GM19240 (cell line): ENCODE measurements at regions not wholly inside any gene's neighbourhood (a gene's known extent, or its start where the extent isn't known, plus 50 kb on each side); places are given as distances from the start of the nearest gene placed in this dataset.

Experiments
- DNase-seq: peaks from one replicate; pipeline ENCODE4 v3.0.0; 2011; ENCODE audit warnings: low spot score; ENCODE audit not compliant: insufficient read length

DNA sequence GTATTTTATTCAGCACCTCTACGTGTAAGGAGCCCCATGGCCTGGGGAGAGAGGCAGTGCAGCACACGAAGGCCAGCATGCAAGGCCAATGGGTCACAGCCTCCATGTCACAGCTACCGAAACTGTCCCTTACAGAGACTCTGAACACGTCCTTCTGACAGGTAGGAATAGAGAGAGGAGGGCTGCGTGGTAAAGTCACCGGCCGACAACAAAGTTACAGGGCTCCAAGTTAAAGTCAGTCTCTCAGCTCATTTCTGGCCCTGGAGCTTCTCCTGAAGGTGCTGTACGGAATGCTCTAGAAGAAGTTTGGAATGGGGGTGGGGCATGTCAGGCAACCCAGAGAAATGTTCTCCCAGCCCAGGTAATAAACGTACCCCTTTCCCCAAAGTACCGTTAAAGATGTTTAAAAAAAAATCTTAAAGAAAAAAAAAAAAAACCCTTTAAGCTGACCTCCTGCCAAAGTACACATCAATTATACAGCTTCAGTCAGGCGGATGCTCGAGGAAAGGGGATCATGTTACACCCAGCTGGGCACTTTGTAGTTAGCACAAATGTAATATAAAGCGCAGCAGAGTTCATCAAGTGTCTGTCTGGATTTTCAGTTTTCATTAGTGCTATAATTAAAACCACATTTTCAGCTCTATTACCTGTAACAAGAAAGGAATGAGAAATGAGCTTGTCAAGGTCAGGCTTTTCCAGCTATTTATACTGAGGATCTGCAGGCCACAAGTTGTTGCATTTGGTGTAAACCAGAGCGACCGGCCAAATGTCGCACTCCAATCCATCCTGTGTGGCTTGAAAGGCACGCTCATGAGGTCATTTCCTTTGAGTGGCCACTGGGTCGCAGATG, 53.3 kb upstream of the CDKN3 start:
- no peak for DNase-seq

- DNase-seq, result no peak
Measured at GRCh38 chr14:54344445-54344844, 52.4 kb upstream of the CDKN3 start.

GRCh38 chr14:54346257-54346656, 50.5 kb upstream of the CDKN3 start:
- no peak for DNase-seq
